Muscle layer of colon (tissue), 2 donors: ENCODE measurements at regions not wholly inside any gene's neighbourhood (a gene's known extent, or its start where the extent isn't known, plus 50 kb on each side); places are given as distances from the start of the nearest gene placed in this dataset.

Source experiments
- H3K27ac ChIP-seq: one replicate; pipeline ENCODE4 v1.7.0; 2013; ENCODE audit warnings: low read depth, mild to moderate bottlenecking, low read length, moderate library complexity
- H3K27me3 ChIP-seq, 2 donors: one replicate each; pipeline ENCODE4 v1.7.0; 2013; ENCODE audit warnings: low read length in 2 of 2, mild to moderate bottlenecking in 2 of 2; ENCODE audit not compliant: insufficient read depth in 2 of 2, control insufficient read depth in 1 of 2
- H3K36me3 ChIP-seq: one replicate; pipeline ENCODE4 v1.7.0; 2013; ENCODE audit warnings: mild to moderate bottlenecking, low read length; ENCODE audit not compliant: insufficient read depth
- H3K4me1 ChIP-seq: one replicate; pipeline ENCODE4 v1.7.0; 2013; ENCODE audit warnings: mild to moderate bottlenecking, low read length; ENCODE audit not compliant: insufficient read depth
- H3K4me3 ChIP-seq, 2 donors: one replicate each; pipeline ENCODE4 v1.7.0; 2013; ENCODE audit warnings: low read length in 2 of 2, low read depth in 1 of 2, mild to moderate bottlenecking in 1 of 2, moderate library complexity in 1 of 2
- H3K9ac ChIP-seq: one replicate; pipeline ENCODE4 v1.7.0; 2013; ENCODE audit warnings: low read length
- H3K9me3 ChIP-seq: one replicate; pipeline ENCODE4 v1.7.0; 2013; ENCODE audit warnings: mild to moderate bottlenecking, low read length
- donor health status: abdominal sarcoma.
- donor health status: Adenocarcinoma of cecum.

GRCh38 chr1:182200025-182200812 lies 138.7 kb upstream of the ZNF648 start:
- Histone ChIP-seq H3K4me1 (no peaks in the 10 kb centered on the region), H3K9ac (no peak overlapping the region), H3K27ac (no peak overlapping the region), H3K36me3 (no peaks in the 10 kb centered on the region), H3K27me3 (no peaks in the 10 kb centered on the region), H3K4me3 (no peak overlapping the region), H3K9me3 (no peaks in the 10 kb centered on the region)

GRCh38 chr1:182198006-182198605 lies 136.6 kb upstream of the ZNF648 start:
- Histone ChIP-seq H3K9ac (no peak overlapping the region), H3K4me1 (no peaks in the 10 kb centered on the region), H3K27me3 (no peaks in the 10 kb centered on the region), H3K4me3 (no peak overlapping the region), H3K27ac (no peak overlapping the region), H3K36me3 (no peaks in the 10 kb centered on the region), H3K9me3 (no peaks in the 10 kb centered on the region)

- no peak overlapping the region for H3K27ac ChIP-seq
- no peaks in the 10 kb centered on the region for H3K4me1 ChIP-seq
- no peak overlapping the region for H3K4me3 ChIP-seq
- H3K9ac ChIP-seq = no peak overlapping the region
- H3K36me3 ChIP-seq = no peaks in the 10 kb centered on the region
- no peaks in the 10 kb centered on the region for H3K27me3 ChIP-seq
- no peaks in the 10 kb centered on the region for H3K9me3 ChIP-seq
Observed at GRCh38 chr1:182196897-182197870, 135.7 kb upstream of the ZNF648 start.

- Histone ChIP-seq H3K4me1 (no peaks in the 10 kb centered on the region), H3K9me3 (no peaks in the 10 kb centered on the region), H3K27ac (no peak overlapping the region), H3K4me3 (no peak overlapping the region), H3K9ac (no peak overlapping the region), H3K36me3 (no peaks in the 10 kb centered on the region), H3K27me3 (no peaks in the 10 kb centered on the region)
Observed at GRCh38 chr1:182195733-182196132, 134.2 kb upstream of the ZNF648 start.

- H3K4me3 ChIP-seq = no peak overlapping the region
- no peak overlapping the region for H3K9ac ChIP-seq
- no peaks in the 10 kb centered on the region for H3K9me3 ChIP-seq
- no peak overlapping the region for H3K27ac ChIP-seq
- H3K36me3 ChIP-seq = no peaks in the 10 kb centered on the region
- no peaks in the 10 kb centered on the region for H3K27me3 ChIP-seq
- H3K4me1 ChIP-seq = no peaks in the 10 kb centered on the region
Observed at GRCh38 chr1:182193908-182194550, 132.5 kb upstream of the ZNF648 start.

GRCh38 chr1:182192966-182193365 lies 131.5 kb upstream of the ZNF648 start:
- H3K9ac ChIP-seq = no peak overlapping the region
- H3K4me1 ChIP-seq = no peaks in the 10 kb centered on the region
- H3K27ac ChIP-seq = no peak overlapping the region
- H3K4me3 ChIP-seq = no peak overlapping the region
- no peaks in the 10 kb centered on the region for H3K27me3 ChIP-seq
- H3K36me3 ChIP-seq = no peaks in the 10 kb centered on the region
- H3K9me3 ChIP-seq = no peaks in the 10 kb centered on the region

GRCh38 chr1:182192215-182192614 lies 130.7 kb upstream of the ZNF648 start:
- H3K4me1 ChIP-seq = no peaks in the 10 kb centered on the region
- no peak overlapping the region for H3K27ac ChIP-seq
- no peak overlapping the region for H3K4me3 ChIP-seq

GRCh38 chr1:182191381-182192115 lies 130.0 kb upstream of the ZNF648 start:
- Histone ChIP-seq H3K4me1 (no peaks in the 10 kb centered on the region), H3K36me3 (no peaks in the 10 kb centered on the region), H3K4me3 (no peak overlapping the region), H3K9me3 (no peaks in the 10 kb centered on the region), H3K27me3 (no peaks in the 10 kb centered on the region), H3K27ac (no peak overlapping the region), H3K9ac (no peak overlapping the region)

More at GRCh38 chr1:182192215-182192614, 130.7 kb upstream of the ZNF648 start:
- Histone ChIP-seq H3K27me3 (no peaks in the 10 kb centered on the region), H3K36me3 (no peaks in the 10 kb centered on the region), H3K9me3 (no peaks in the 10 kb centered on the region), H3K9ac (no peak overlapping the region)

- no peaks in the 10 kb centered on the region for H3K27me3 ChIP-seq
- H3K36me3 ChIP-seq = no peaks in the 10 kb centered on the region
- H3K27ac ChIP-seq = no peak overlapping the region
Observed at GRCh38 chr1:182189535-182190066, 128.1 kb upstream of the ZNF648 start.

GRCh38 chr1:182186757-182187146 lies 125.2 kb upstream of the ZNF648 start:
- no peak overlapping the region for H3K27ac ChIP-seq
- H3K4me1 ChIP-seq = no peaks in the 10 kb centered on the region
- no peaks in the 10 kb centered on the region for H3K27me3 ChIP-seq
- no peak overlapping the region for H3K4me3 ChIP-seq
- no peaks in the 10 kb centered on the region for H3K36me3 ChIP-seq
- no peak overlapping the region for H3K9ac ChIP-seq
- no peaks in the 10 kb centered on the region for H3K9me3 ChIP-seq

More at GRCh38 chr1:182189535-182190066, 128.1 kb upstream of the ZNF648 start:
- no peak overlapping the region for H3K9ac ChIP-seq
- H3K4me3 ChIP-seq = no peak overlapping the region
- H3K4me1 ChIP-seq = no peaks in the 10 kb centered on the region
- no peaks in the 10 kb centered on the region for H3K9me3 ChIP-seq
